SK-N-DZ (cell line): ENCODE measurements at regions not wholly inside any gene's neighbourhood (a gene's known extent, or its start where the extent isn't known, plus 50 kb on each side); places are given as distances from the start of the nearest gene placed in this dataset.
A peak's percentile ranks its signal among the peaks of the same experiment; 100 is the strongest.
"Not testable (repeated sequence)": the region's sequence is repeated elsewhere in the genome, so short reads cannot be mapped to it uniquely, and the experiment has no call there.

ENCODE experiments used
- DNase-seq: peaks from one replicate; pipeline ENCODE4 v3.0.0-alpha.2; 2015; ENCODE audit warnings: low spot score

DNA sequence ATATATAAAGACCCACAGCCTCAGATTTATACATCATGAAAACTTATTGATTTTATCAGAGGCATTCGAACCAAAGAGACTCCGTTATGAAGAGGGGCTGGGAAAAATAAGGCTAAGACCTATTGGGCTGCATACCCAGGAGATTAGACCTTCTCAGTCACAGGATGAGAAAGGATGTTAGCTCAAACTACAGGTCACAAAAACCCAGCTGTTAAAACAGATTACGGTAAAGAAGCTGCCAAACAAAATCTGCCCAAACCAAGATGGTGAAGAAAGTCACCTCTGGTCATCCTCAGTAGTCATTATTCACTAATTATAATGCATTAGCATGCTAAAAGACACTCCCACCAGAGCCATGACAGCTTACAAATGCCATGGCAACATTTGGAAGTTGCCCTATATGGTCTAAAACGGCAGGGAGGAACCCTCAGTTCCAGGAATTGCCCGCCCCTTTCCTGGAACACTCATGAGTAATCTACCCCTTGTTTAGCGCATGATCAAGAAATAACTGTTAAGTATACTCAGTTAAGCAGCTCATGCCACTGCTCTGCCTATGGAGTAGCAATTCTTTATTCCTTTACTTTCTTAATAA is 362.5 kb upstream of the PCDH15 start:
- DNase-seq = no peak

DNA sequence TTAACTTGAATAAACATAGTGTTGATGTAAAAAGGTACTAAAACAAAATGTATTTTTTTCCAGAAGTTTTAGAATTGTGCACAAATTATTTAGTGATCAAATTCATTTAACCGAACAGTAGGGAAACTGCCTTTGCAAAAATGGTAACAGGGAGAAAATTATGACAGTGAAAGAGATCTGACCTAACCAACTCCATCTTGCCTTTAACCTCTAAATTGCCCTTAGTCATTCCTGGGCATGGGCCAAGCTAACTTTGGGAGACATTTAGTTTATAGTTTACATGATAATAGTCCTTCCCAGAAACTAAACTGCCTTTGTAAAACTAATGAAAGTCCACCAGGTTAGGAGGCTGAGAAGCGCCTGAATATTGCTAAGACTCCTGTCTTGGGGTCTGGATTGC is 361.3 kb upstream of the PCDH15 start:
- not testable (repeated sequence) for DNase-seq

DNA sequence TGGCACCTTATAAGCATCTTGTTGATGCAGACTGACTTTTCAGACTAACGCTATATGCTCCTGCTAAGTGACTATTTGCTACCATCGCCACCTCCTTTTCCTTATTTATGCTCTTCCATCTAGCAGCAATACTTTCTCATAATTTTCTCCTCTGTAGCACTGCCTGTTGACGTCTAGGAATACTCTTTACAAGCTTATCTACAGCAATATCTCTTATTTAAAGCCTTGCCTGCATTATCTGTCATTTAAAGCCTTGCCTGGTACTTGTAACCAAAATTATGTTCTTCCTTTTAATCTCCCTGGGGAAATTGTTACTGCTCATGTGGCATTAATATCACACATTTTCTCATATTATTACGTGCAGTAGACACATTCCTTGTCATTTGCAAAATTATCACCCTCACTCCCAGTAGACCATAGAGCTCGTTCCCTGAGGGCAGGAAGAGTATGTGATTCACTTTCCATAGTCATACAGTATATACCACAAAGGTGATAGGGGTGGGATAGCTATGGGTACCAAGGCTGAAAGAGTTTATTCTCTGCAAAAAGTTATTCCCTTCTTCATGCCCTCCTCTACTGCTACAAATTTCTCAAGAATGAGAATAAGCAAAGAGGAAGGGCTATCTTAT is 359.7 kb upstream of the PCDH15 start:
- DNase-seq = peak; percentile 65

DNA sequence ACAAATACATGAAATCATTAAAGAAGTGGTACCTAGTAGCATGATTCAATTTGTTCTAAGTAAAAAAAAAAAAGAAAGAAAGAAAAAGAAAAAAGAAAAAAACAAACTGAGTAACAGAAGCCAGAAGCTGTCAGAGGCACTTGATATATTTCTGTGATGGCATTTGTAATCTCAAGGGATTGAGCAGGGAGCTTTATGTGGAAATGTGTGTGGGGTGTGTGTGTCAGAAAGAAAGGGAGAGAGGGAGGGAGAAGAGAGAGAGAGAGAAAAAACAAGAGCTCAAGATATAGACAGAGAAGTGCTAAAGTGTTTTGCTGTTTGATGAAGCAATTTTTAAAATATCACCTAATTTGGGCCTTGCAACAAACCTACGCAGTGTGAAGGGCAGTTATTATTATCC is 357.6 kb upstream of the PCDH15 start:
- peak; percentile 18 for DNase-seq

DNA sequence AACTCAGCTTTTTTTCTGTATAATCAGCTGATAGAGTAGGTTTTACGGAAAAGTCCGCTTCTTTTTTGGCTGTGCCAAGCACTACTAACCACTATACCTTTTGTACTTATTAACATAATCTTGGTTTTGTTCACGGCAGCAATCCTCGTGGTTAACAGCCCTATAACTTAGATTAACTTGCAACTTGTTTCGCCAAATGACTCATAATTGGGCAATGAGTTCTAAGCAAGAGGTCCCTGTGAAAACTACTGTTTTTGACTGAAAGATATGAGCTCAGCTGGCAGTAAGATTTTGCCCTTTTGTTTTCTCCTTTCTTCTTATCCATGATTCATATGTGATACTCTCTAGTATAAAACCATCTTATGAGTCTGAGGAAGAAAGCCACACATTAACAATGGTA is 345.0 kb upstream of the PCDH15 start:
- no peak for DNase-seq

DNA sequence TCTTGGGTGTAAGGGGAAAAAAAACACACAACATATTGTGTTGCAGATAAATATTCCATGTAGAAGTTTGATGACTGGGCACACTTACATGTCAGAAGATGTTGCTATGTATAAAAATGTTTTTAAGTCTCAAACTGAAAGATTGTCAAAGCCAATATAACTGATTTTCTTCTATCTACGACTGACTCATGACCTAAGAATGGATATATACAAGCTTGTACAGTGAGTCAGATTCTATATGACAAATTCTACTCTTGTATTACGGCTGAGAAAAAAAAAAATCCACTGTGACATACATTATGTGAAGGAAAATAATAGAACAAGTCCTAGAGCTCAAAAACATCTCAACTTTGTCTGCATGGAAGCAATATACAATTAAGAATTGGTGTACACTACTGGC is 343.0 kb upstream of the PCDH15 start:
- no peak for DNase-seq

DNA sequence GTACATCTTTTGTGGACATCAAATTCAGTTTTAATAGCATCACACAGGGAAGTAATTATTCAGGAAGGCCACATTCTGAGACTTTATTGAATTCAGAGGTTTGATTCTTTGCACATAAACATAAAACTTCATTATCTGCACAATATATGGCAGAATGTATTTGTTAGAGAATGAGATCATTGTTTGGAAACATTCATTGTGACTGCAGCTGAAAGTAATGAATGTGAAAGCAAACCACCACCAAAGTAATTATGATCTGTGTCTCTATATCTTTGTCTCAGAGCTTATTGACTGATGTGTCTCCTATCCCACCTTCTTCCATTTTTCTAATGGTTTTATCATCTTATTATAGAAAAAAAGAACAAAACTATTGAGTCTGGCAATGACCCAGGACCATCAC is 340.9 kb upstream of the PCDH15 start:
- no peak for DNase-seq

DNA sequence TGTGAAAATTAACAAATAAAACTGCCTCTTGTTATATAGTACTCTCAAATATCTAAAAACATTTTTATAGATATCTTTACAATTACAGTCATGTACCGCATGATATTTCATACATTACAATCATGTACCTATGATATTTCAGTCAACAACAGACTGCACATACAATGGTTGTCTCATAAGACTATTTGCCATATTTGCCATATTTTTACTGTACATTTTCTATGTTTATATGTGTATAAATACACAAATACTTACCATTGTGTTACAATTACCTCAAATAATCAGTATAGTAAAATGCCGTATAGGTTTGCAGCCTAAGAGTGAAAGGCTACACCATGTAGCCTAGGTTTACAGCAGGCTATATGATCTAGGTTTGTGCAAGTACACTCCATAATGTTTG is 336.0 kb upstream of the PCDH15 start:
- DNase-seq = no peak

DNA sequence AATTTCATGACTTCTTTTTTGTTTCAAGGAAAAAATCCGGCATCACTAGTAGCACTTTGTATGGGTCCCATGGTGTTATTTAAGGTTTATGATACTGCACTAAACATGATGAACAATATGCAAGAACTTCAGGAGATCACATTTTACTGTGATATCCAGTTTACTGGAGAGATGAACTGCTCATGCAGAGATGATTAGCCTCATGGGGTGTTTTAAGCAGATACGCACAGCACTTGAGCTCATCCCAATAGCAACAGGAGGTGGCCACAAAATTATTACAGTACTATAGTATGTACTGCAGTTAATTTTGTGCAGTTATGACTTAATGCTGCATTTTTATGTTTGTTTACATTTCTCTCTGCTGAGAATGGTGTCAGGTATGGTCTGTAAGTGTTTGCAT is 303.7 kb upstream of the PCDH15 start:
- DNase-seq = no peak

DNA sequence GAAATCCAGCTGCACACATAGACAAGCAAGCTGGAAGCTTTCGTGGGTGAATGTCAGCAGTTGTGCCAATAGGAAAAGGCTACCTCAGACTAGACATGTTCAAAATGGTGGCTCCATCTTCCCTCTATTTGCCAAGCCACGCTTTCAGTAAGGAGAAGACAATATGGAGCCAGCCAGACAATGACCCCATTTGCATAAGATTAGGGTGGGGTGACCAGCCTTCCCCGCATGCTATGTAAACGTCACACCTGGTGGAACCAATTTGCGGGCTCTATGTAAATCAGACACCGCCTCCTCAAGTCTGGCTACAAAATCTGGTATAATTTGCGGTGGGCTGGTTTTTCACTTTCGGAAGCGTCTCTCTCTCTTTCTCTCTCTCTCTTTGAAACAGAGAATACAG is 297.4 kb upstream of the PCDH15 start:
- no peak for DNase-seq

DNA sequence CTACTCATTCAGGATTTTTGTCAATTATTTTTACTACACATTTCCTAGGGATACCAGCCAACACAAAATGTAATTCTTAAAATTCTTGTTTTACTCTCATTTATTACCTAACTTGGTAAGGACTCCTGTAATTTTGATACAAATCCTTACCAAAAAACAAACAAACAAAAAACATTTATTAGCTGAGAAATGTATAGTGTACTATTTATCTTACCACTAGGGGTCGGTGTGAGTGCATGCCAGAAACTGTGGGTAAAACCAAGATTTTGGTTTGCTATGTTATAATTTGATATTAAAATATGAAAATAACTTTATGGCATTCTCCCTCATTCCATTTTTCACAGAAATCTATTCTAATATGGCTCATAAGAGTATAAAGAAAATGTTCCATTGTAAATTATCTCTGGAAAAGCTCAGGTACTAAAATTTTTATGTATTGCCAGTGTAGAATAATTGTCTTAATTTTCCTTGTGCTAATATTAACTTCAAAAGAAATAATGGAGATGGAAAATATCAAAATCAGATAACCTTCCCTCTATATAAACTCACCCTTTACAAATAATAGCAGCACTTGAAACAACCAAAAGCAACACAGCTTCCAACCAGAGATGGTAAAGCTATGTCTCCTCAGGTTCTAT is 290.8 kb upstream of the PCDH15 start:
- DNase-seq = peak; percentile 15

DNA sequence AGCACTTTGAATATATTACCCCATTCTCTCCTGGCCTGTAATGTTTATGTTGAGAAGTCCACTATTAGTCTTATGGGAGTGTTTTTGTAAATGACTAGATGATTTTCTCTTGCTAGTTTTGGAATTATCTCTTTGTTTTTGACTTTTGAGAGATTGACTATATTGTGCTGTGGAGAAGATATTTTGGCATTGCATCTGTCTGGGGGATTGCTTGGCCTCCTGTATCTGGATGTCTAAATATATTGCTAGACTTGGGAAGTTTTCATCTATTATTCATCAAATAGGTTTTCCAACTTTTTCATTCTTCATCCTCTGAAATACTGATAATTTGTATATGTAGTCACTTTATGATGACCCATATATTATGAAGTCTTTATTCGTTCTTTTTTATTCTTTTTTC is 277.1 kb upstream of the PCDH15 start:
- DNase-seq = no peak

DNA sequence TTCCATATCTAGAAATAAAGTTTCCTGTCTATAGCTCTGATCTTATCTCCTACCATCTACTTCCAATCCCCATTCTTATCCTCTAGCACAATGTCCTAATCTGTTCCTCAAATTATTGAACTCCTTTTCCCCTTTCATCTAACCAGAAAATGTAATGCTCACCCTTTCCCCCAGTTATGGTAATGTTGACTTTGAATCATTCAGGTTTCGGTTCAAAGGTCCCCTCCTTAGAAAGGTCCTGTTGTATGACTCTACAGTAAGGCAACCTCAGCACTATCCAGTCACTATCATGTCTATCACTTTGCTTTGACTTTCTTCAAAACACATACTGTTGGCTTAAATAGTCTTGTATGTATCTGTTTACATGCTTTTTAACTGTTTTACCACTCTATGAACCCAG is 264.2 kb upstream of the PCDH15 start:
- no peak for DNase-seq

DNA sequence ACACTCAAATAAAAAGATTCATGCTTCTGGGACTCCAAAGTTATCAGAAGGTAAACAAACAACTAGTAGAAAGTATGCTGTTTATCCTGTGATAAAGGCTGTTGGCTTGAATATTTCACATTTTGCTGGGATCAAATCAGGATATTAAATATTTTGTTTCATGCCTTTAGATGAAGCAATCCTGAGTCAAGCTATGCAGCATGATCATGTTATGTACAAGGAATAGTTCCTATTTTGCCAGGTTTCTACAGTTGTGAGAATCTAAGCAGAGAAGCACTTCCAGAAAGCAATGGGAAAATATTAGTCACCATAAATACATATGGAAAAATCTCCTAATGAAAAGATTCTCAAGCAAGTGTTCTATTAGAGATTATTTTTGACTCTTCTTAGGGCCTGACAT is 262.8 kb upstream of the PCDH15 start:
- DNase-seq = no peak

DNA sequence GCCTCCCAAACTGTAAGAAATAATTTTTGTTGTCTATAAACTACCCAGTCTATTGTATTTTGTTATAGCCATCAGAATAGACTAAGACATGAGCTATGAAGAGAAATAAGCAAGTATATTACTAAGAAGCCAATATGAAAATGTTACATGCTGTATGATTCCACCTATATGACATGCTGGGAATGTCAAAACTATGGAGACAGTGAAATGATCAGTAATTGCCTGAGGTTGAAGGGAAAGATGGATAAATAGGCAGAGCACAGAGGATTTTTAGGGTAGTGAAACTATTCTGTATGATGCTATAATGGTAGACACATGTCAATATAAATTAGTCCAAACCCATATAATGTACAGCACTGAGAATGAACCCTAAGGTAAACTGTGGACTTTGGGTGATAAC is 261.3 kb upstream of the PCDH15 start:
- no peak for DNase-seq

DNA sequence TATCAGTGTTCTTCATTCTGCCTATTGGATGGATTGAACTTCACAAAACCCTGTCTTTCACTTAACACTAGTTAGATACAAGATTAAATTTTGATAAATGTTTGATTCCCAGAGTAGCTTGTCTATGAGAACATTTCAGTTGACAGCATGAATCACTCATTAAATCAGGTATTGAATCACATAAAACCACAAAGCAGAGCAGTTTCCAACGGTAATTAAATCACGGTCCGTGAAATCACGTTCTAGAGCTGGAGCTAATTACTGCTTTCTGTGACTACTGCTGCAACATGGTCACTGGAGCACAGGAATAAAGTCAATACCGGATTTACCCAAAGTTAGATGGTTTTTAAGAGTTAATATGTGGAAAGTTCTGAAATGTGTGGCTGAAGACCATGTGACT is 257.8 kb upstream of the PCDH15 start:
- peak; percentile 37 for DNase-seq

DNA sequence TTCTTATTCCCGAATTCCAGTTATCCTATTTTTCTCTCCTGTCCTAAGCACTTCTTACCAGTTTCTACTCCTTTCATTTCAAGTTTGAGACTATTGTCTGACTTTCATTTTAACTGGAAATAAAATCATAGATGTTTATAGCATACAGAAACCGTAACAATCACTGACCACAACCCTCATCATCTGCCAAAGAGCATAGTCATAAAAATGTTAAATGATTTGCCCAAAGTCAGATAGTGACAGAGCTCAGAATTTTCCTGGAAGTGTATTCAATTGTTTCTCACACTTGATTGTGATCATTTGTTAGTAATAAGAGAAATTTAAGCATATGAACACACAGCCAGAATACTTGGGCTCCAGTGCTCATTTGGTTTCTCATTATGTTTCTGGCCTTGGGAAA is 250.5 kb upstream of the PCDH15 start:
- DNase-seq = no peak

DNA sequence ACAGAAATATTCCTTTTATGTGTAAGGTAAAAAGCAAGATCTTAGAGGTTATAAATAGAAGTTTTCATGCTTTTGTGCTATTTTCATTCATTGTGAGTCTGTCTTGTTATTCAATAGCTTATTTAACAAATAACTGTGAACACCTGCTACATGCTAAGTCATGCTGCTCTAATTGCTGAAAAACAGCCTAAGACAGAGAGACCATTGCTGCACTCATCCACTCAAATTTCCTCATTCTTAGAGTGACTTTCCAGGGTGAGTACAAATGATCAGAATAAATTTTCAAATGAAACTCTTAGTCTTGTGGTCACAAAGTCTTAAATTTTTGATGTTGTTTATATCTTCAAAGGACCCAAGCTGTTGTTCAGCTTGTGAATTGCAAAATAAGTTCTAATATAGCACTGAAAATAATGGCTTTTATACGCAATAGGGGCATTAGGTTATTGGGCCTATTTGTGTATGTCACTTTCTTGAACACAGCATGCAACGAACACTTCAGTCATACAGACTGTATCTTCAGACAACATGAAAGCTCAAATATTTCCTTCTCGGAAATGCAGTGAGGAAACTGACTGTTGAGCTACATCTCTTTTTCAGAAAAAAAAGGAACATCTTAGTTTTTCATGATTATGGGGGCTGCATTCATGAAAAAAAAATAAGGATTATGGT is 247.9 kb upstream of the PCDH15 start:
- DNase-seq = no peak

DNA sequence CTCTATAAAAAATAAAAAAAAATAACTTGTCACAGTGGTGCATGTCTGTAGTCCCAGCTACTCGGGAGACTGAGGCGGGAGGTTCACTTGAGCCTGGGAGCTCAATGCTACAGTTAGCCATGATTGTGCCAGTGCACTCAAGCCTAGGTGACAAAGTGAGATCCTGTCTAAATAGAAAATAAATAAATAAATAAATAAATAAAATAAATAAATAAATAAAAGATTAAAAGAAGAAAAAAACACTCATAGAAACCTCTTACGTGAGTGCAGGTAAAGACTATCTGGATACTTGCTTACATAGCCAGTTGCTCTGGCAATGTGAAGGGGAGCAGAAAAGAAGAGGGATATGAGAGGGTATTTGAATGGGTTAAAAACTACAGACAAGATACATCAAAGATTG is 242.5 kb upstream of the PCDH15 start:
- no peak for DNase-seq

DNA sequence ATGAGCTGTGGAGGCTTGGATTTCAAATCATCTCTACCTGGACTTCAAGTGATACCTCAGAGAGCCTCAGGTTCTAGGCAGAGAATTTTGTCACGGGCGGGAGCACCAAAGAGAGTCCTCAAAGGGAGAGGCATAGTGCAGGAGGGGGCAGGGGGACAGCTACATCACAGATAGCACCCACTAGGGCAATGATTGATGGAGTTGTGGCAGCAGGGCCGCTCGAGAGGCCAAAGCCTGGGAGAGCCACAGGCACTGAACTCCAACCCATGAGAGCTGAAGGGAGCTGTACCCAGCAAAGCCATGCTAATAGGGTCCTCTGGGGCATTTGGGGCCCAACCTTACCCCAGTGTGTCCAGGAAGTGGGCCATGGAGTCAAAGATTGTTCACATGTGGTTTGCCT is 232.0 kb upstream of the PCDH15 start:
- DNase-seq = no peak

DNA sequence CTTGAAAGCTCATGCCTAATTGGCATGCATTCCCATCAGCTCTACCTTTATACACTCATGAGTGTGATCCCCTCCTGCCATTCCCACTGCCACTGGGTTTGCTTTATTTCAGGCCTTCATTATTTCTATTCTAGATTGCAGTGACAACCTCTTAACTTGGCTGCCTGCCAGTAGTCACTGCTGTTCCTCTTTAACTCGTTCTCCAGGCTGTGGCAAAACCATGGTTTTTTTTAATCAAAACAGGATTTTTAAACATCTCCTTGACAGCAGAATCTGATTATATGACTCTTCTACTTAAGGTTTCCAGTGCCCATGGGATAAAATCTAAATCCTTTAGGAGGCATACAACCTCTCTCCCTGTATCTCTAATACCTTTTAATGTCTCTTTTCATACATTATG is 223.7 kb upstream of the PCDH15 start:
- DNase-seq = peak; percentile 77

DNA sequence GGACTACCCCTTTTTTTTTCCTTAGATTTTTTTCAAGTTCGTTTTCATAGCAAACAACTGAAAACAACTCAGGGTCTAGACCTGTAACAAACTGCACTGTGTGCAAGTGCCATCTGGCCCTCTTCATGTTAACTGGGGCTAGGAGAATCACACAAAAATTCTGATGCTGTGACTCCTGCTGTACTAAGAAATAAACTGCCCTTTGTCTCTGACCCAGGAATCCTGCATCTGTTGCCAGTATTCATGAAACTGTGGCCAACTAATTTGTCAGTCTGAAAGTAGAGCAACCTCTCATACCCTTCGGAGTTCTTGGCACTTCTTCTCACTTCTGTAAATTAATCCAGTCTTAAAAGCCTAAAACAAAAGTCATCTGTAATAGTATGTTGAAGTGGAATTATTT is 218.4 kb upstream of the PCDH15 start:
- DNase-seq = no peak

DNA sequence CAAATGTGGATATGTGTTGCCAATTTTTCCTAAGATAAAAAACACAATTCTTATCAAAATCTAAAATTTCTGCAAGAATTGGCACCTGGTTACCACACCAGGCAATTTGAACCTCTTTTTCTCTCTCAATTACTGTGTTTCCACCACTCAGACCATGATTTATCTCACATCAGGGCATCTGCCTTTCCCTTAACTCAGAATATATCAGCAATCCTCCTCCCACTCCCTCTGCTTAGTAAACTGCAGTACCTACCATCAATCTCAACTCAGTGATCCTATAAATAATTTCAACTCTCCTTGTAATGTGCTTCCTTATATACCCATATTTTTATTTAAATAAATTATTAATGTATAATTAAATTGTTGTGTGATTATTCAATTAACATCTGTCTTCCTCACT is 212.3 kb upstream of the PCDH15 start:
- peak; percentile 29 for DNase-seq
